GM12865 (cell line): ENCODE measurements at regions not wholly inside any gene's neighbourhood (a gene's known extent, or its start where the extent isn't known, plus 50 kb on each side); places are given as distances from the start of the nearest gene placed in this dataset.

ENCODE experiments used
- DNase-seq: peaks from one replicate; pipeline ENCODE4 v3.0.0; 2010; ENCODE audit warnings: low read depth
- H3K4me3 ChIP-seq: 2 replicates; pipeline ENCODE4 v1.5.1; 2011; ENCODE audit warnings: mild to moderate bottlenecking, low read depth, low read length, control low read depth
- TF ChIP-seq, protein P1 (sequence below): IDR thresholded peaks from 2 replicates; pipeline ENCODE4 v1.5.1; 2011; ENCODE audit warnings: low read length, control low read depth, low read depth, inconsistent platforms; ENCODE audit not compliant: insufficient read depth; ENCODE audit errors: missing control alignments

DNA sequence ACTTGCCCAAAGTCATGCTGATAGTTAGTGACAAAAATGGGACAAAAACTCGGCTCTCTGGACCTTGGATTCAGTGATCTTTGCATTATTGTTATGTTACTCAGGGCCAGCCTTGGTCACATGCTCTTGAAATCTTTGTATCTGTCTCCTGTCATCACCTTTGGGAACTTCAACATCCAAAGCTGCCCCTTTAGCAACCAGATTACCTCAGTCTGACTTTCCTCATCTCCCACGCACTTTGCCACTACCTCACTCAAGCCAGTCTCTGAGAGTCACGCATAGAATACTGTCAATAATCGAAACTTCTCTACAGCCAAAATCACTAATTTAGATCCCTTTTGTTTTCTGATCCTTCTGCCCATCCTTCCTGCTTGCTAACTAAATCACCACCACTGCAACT, 90.8 kb upstream of the DAAM1 start:
- TF ChIP-seq, protein P1, sequence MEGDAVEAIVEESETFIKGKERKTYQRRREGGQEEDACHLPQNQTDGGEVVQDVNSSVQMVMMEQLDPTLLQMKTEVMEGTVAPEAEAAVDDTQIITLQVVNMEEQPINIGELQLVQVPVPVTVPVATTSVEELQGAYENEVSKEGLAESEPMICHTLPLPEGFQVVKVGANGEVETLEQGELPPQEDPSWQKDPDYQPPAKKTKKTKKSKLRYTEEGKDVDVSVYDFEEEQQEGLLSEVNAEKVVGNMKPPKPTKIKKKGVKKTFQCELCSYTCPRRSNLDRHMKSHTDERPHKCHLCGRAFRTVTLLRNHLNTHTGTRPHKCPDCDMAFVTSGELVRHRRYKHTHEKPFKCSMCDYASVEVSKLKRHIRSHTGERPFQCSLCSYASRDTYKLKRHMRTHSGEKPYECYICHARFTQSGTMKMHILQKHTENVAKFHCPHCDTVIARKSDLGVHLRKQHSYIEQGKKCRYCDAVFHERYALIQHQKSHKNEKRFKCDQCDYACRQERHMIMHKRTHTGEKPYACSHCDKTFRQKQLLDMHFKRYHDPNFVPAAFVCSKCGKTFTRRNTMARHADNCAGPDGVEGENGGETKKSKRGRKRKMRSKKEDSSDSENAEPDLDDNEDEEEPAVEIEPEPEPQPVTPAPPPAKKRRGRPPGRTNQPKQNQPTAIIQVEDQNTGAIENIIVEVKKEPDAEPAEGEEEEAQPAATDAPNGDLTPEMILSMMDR: no peak
- no peak overlapping the region for H3K4me3 ChIP-seq
- no peak for DNase-seq

DNA sequence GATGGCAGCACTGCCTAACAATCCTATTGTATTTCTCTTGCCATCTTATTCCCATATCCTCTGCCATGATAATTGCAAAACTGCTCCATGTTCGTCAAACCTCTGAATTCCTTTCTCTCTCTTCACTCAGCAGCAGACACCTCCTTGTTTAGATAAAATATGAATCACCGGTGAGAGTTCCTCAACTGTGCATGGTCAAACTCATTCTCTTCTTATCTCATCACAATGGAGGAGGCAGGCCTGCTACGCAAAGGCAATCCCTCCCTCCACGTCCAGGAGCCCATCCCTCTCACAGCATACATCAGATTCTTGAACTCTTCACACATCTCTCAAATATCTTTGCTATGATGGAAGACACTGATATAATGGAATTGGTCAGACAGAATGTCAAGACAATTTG, 90.1 kb upstream of the DAAM1 start:
- no peak for DNase-seq
- TF ChIP-seq, protein P1: no peak
- H3K4me3 ChIP-seq: no peak overlapping the region

DNA sequence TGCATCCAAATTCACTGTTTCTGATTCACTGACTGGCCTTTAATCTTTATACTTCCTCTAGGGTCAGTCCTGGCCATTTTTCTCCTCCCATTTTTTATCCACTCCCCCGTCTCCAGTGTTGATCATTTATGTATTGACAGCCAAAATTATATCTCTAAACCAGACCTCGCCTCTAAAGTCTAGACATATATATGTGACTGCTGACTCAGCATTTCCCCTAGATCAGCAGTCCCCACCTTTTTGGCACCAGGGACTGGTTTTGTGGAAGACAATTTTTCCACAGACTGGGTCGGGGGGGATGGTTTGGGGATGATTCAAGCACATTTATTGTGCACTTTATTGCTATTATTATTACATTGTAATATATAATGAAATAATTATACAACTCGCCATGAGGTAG, 88.3 kb upstream of the DAAM1 start:
- DNase-seq: no peak
- no peak overlapping the region for H3K4me3 ChIP-seq
- TF ChIP-seq, protein P1: no peak

DNA sequence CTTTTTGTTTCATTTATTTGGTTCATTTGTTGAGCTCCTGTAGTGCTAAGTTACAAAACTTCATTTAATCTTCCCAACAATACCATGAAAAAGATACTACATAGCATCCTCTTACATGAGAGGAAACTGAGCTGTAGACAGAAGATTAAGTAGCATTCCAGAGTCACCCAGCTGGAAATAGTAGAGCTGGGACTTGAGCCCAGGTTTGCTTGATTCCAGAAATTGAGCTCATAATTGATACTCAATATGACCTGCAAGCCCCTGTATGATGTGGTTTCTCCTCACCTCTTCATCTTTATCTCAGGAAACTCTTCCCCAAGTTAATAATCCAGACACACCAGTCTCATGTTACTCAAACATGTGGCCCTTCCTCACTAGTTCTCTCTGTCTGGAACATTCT, 87.0 kb upstream of the DAAM1 start:
- TF ChIP-seq, protein P1: no peak
- no peak for DNase-seq
- no peak overlapping the region for H3K4me3 ChIP-seq

DNA sequence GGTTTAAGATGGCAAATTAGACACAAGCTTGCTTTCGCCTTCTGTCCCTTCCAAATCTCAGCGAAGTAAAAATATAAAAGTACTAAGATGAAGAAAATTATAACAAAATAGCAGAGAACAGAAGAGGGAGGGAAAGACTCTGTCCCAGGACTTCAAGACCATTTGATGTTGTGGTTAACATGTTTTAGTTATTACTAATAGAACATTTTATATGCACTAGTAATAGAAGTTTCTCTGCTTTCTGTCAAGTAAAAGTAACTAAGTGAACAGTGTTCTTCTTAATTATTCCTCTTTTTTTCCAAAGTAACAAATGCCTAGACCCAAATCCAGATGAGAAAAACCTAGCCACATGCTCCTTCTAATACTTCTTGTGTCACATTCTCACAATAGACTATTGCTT, 85.1 kb upstream of the DAAM1 start:
- no peak for DNase-seq
- H3K4me3 ChIP-seq: no peak overlapping the region
- TF ChIP-seq, protein P1: no peak

DNA sequence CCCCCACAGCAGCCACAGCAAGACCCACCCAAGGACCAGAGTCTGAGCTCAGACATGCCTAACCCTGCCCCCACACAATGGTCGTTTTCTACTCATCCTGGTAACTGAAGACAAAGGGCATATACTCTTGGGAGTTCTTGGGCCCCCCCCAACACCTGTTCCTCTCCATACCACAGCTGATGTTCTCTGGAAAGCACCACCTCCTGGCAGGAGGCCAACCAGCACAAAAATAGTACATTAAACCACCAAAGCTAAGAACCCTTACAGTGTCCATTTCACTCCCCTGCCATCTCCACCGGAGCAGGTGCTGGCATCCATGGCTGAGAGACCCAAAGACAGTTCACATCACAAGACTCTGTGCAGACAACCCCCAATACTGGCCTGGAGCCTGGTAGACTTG, 80.6 kb upstream of the DAAM1 start:
- TF ChIP-seq, protein P1: no peak
- H3K4me3 ChIP-seq: no peak overlapping the region
- DNase-seq: peak; percentile 60

DNA sequence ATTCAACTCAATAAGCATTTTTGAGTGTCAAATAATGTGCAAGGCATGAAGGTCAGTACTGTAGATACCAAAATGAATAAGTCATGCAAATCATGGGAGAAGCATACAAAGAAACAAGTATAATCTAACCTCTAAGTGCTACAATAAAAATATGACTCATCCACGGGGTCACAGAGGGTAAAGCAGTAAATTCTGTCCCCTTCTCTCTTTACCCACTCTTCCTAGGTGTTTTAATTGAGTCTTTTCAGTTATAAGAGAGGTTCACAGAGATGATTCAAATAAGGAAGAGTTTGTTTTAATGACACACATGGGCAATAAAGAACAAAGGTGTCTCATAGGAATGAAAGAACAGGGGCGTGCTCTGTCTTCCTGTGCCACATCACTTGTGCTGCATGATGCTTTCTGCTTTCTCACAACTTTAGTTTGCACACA, 71.5 kb upstream of the DAAM1 start:
- DNase-seq: peak; percentile 44
- H3K4me3 ChIP-seq: no peak overlapping the region
- TF ChIP-seq, protein P1: no peak
